HL-60 (cell line): ENCODE measurements at regions not wholly inside any gene's neighbourhood (a gene's known extent, or its start where the extent isn't known, plus 50 kb on each side); places are given as distances from the start of the nearest gene placed in this dataset.
"Not testable (repeated sequence)": the region's sequence is repeated elsewhere in the genome, so short reads cannot be mapped to it uniquely, and the experiment has no call there.

Source experiments
- CTCF ChIP-seq: IDR thresholded peaks from one replicate; pipeline ENCODE4 v1.5.1; 2011; ENCODE audit warnings: low read length, control low read depth, inconsistent platforms; ENCODE audit not compliant: insufficient read depth
- GABPA ChIP-seq: IDR thresholded peaks from 2 replicates; pipeline ENCODE4 v1.6.1; 2012; ENCODE audit warnings: low read depth
- POLR2AphosphoS5 ChIP-seq: IDR thresholded peaks from 2 replicates; pipeline ENCODE4 v1.6.1; 2012; ENCODE audit warnings: low read depth
- SPI1 ChIP-seq: IDR thresholded peaks from 2 replicates; pipeline ENCODE4 v1.6.1; 2012; ENCODE audit warnings: low read depth, mild to moderate bottlenecking, borderline replicate concordance

- TF ChIP-seq CTCF, POLR2AphosphoS5, GABPA, SPI1: not testable (repeated sequence)
These were observed 153.4 kb upstream of the FSIP2 start for GRCh38 chr2:185585165-185585564.
